Stimulated activated CD4-positive, alpha-beta T cell treated with anti-CD3 and anti-CD28 coated beads, Interleukin-4, amount 100 ng/mL, for 1 hour (primary cell): ENCODE measurements at regions not wholly inside any gene's neighbourhood (a gene's known extent, or its start where the extent isn't known, plus 50 kb on each side); places are given as distances from the start of the nearest gene placed in this dataset.
"Not testable (repeated sequence)": the region's sequence is repeated elsewhere in the genome, so short reads cannot be mapped to it uniquely, and the experiment has no call there.

ENCODE experiments used
- DNase-seq: peaks from one replicate; pipeline ENCODE4 v3.0.0-alpha.2; 2020

- no peak for DNase-seq
Measured at GRCh38 chr13:103514619-103515018, 448.4 kb upstream of the SLC10A2 start.

GRCh38 chr13:103514188-103514587, 448.0 kb upstream of the SLC10A2 start:
- DNase-seq = no peak

GRCh38 chr13:103510007-103510535, 443.9 kb upstream of the SLC10A2 start:
- DNase-seq = no peak

GRCh38 chr13:103497404-103497803, 431.2 kb upstream of the SLC10A2 start:
- no peak for DNase-seq

DNA sequence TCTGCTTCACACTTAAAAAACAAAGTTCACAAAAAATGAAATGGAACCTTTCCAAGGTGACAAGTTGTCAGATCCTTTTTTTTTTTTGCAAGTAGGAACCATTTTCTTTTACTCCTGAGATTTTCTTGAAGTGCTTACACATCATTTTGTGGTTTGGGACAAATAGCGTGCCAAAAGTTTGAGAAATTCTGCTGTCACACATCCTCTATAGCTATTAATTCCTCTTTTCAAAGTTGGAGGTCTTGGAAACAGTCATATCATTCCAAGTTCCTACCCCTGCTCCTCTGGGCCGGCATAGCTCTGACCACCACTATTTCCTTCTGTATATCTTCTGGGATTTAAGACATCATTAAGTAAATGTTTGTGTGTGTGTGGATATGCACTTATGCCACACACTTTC, 421.6 kb upstream of the SLC10A2 start:
- DNase-seq = no peak

GRCh38 chr13:103473081-103473480, 406.9 kb upstream of the SLC10A2 start:
- no peak for DNase-seq

DNA sequence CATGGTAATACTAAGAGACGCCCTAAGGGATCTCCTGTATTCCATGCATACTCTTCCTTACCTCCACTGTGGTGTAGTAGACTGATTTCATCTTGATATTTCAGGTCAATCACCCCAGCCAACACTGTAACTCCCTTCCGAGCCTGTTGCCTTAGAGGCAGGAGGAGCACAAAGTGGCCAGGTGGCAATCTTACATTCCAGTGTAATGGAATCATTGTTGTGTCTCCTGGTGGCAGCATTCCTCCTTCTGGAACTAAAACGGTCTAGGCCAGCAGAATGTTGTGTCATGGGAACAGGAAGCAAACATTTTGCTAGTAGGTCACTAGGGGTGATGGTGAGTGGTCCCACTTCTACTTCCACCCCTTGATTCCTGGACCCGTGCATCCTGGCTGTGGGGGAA, 405.7 kb upstream of the SLC10A2 start:
- DNase-seq = no peak

DNA sequence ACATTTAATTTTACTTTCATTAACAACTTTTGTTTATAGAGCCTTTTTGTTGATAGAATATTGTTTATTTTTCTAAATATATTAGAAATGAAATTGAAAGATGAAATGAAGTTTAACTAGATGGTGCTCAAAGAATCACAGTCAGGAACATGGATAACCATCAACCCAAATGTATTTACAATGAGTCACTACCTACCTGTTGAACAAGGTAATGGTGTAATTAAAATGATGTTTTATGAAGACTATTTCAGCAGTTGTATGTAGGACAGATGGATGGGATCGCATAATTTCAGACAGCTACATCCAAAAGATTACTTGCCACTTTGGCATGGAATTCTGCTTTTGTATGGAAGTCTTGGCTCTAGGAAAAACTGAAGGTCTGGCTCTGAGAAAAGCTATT, 403.6 kb upstream of the SLC10A2 start:
- DNase-seq = no peak

DNA sequence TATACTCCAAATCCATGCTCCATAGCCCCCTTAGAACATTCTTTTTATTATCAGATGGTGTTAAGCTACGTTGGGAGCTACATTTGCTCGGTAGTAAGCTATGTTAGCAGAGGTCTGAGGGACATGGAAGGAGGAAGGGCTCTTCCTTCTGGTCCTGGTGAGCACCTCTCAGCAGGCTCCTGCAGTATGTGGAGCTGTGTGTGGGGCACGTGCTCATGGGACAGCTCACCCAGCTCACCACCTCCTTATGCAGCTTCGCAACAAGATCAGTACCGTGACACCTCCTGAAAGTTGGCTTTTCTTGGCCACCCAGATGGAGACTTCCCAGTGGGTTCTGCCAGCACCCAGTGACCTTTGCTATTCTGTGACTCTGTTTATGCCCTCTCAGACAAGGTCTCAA, 400.5 kb upstream of the SLC10A2 start:
- DNase-seq = no peak

GRCh38 chr13:103460246-103460645, 394.0 kb upstream of the SLC10A2 start:
- not testable (repeated sequence) for DNase-seq

GRCh38 chr13:103457050-103457449, 390.8 kb upstream of the SLC10A2 start:
- not testable (repeated sequence) for DNase-seq

- DNase-seq = no peak
Measured at GRCh38 chr13:103451656-103452055, 385.4 kb upstream of the SLC10A2 start.

DNA sequence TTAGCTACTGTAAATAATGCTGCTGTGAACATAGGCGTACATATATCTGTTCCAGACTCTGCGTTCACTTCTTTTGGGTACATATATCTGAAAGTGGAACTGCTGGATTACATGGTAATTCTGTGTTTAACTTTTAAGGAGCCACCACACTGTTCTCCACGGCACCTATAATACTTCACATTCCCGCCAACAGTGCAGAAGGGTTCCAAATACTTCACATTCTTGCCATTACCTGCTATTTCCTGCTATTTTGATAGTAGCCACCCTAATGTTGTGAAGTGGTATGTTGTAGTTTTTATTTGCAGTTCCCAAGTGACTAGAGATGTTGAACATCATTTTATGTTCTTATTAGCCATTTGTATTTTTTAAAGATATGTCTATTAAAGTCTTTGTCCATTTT, 377.4 kb upstream of the SLC10A2 start:
- DNase-seq = no peak

DNA sequence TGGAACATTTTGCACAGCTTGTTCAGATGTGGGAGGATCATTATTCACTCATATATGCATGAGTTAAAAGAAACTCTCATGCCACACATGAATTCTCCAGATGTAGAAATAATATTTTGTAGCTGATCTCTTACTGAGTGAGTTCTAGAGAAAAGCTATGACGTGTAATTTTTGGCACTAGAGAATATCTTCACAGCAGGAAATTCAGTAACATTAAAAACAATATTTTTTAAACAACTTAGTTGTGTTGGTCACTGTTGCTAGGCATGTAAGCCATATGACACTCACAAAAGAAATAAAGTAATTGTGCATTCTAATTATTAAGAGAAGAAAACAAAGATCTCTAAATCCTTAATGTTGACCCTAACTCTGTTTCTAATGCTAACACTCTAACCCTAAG, 371.4 kb upstream of the SLC10A2 start:
- no peak for DNase-seq

DNA sequence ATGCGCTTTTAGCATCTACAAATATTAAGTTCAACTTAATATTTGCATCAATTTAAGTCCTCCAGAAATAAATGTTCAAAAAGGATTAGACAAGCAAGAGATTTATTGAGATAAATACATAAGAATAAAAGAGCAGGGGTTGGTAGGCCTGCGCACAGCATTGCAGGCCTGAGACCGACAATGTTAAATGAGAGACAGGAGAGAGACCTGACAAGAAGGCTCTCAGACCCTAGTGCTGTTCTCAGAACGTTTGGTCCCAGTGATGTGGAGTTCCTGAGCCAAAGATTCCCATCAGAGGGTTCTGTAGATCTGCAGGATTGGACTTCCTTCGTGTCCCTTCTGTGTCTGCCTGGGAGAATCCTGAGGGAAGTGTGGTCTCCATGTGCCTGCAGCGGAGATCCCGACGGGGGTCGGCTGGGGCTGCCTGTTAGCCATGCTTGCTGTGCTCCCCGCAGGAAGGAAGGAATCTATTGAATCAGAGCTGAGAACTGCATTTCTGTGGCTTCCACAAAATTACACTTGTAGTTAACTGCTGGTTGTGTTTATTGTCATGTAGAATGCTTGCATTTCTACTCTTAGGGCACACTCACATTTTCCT, 369.9 kb upstream of the SLC10A2 start:
- no peak for DNase-seq

DNA sequence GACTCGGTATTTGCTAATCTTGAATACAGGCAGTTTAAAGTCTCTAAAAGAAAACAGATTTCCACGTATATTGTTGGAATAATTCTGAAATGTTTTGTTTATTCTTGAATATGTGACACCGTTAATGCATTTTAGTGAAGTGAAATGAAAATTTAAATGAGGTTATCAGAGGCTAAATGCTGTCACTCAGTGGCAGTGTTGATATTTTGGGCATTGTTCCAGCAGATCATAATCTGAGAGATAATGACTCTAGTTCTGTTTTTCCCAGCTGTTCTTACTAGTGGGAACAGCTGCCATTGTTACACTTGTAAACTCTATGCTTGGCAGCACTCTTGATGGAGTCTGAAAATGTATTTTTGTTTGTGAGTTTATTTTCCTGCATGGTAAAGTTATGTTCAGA, 365.6 kb upstream of the SLC10A2 start:
- DNase-seq = no peak

GRCh38 chr13:103430368-103430767, 364.2 kb upstream of the SLC10A2 start:
- no peak for DNase-seq

GRCh38 chr13:103410002-103410401, 343.8 kb upstream of the SLC10A2 start:
- DNase-seq = no peak

GRCh38 chr13:103406967-103407366, 340.8 kb upstream of the SLC10A2 start:
- no peak for DNase-seq

DNA sequence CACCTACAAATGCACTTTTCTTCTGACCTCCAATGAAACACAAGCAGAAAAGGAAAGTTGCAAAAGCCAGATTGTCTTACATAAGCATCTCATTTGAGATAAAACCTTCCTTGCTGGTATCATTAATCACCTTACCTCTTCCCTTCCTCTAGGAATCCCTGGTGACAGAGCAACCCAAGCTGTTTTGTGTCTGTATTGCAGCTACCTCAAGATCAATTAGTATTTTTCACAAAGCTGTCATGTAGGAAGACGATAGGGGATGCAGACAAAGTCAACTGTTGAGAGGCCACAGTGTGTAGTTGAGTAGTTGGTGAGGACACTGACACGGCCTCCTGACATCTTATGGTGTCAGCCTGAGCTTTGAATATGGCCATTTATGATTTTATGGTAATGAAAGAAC, 339.1 kb upstream of the SLC10A2 start:
- DNase-seq = no peak

DNA sequence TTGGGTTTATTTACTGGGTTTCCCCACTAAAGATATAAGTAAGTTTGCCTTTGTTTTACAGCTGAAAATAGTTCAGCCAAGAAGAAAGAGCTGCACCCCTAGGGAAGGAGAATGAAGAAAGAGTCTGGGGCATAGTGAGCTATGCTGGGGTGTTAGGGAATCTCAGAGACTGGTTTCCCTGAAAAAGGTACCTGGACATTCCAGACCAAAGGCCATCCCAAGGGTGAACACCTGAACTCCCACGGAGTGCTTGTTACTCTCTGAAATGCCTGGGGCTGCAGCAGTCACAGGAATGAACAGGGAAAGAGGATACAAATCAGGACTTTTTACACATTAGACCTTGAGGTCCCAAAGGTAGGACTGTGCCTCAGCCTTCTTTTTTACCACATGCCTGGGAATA, 337.6 kb upstream of the SLC10A2 start:
- no peak for DNase-seq

GRCh38 chr13:103403148-103403740, 337.0 kb upstream of the SLC10A2 start:
- DNase-seq = no peak

DNA sequence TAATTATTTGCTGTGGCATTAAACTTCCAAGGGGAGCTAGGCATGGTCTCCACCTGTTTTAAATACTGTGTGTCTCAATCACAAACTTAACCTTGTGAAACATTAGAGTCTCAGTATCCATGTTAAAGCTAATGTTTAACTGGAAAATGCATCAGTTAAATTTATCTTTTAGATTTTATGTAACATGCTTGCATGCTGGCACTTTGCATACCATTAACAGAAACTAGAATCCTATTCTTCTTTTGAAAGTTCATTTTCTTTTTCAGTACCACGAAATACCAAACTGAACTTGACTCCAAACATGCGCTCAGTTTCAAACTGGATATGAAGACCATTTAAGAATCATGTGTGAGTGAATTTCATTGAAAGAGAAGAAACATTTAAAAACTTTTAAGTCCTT, 328.9 kb upstream of the SLC10A2 start:
- DNase-seq = no peak

DNA sequence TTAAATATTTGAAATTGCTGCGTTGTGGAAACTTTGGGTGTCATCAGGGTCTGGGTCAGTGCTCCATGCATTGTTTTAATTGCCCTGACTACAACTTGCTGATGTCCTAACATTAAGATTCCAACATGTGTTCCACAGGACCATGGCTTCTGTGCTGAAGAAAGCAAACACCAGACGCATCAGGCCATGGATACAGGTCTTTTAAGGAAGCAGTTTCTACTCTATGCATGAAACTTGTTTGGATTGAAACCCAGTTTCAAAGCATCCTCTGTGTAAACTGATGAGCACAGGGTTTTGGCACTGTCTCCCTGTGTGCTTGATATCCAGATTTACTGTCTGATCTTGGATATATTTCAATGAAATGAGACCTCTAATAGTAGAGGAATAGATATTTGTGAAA, 328.4 kb upstream of the SLC10A2 start:
- no peak for DNase-seq

DNA sequence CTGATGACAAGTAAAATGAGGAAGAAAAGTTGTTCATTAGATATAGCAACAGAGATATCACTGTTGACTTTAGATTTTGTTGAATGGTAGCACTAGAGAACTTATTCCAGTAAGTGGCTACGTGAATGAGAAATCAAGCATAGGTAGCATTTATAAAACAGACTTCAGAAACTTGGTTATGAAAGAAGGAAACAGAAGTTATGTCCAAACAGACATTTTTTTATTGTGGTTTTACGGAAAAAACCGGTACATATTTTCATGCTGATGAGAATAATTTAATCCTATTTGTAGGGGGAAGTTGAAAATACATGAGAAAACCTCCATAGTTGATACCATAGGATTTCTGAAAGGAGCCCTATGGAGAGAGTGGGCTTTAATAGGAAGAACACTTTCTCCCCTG, 325.7 kb upstream of the SLC10A2 start:
- no peak for DNase-seq
